HTR-8/SVneo (cell line): ENCODE measurements at regions not wholly inside any gene's neighbourhood (a gene's known extent, or its start where the extent isn't known, plus 50 kb on each side); places are given as distances from the start of the nearest gene placed in this dataset.
A peak's percentile ranks its signal among the peaks of the same experiment; 100 is the strongest.
"Not testable (repeated sequence)": the region's sequence is repeated elsewhere in the genome, so short reads cannot be mapped to it uniquely, and the experiment has no call there.

Source experiments
- DNase-seq: peaks from one replicate; pipeline ENCODE4 v3.0.0; 2011; ENCODE audit warnings: low spot score, mixed read lengths; ENCODE audit not compliant: insufficient read length
- FAIRE-seq: peaks from 2 replicates; lab custom pipeline; 2011; peaks lifted over from hg19 to GRCh38; lab: Jason Lieb, UNC

DNA sequence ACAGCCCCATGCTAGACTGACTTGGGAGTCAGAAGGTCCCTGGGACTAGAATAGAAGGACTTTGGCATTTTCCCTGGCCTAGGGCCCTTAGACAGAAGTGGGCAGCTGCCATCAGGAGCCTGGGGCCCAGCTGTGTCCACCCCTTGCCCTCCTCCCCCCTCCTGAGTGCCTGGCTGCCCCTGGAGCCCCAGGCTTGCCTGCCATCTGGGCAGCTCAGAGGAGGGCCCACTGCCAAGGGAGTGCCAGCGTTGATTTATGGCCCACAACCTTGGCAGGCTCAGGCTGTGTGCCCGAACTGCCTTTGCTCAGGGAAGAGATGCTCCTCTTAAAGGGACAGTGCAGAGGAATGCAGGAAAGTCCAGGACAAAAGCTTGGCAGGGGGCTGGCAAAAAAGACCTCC lies 439.1 kb downstream of the SPATA31A7 start:
- not testable (repeated sequence) for FAIRE-seq, DNase-seq

DNA sequence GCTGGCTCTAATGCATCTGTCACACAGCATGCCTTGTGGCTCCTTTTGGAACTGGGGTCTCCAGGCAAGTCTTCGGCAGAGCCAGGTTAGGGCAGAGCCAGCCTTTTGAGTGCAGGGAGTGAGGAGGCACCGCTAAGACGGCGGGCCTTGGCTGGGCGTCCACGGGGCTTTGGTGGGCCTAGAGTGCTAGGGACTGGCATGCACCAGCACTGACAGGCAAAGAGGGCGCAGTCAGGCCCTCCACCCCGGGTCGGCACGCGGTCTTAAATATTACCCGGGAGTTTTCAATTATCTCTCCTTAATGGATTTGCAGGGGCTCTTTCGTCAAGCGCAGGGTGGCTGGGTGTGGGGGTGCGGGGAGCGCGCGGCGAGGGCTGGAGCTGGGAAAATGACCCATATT lies 444.4 kb downstream of the SPATA31A7 start:
- no peak for DNase-seq
- FAIRE-seq = no peak

DNA sequence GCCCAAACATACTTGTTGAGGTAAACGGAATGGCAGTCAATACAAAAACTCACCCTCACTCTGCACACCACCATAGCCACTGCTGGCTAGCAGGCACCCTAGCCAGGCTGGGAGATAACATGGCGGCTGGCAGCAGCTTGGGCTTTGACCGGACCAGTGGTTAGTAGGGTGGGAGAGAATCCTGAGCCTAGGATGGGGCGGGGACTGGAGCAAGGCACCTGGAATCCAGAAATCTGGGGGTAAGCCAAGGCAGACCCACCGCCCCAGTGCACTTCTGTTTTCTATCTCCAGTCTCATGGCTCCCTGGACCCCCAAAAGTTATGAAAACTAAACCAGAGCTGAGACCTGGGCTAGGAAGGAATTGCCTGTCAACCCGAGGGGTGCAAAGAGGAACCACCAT lies 474.4 kb downstream of the SPATA31A7 start:
- not testable (repeated sequence) for FAIRE-seq, DNase-seq

DNA sequence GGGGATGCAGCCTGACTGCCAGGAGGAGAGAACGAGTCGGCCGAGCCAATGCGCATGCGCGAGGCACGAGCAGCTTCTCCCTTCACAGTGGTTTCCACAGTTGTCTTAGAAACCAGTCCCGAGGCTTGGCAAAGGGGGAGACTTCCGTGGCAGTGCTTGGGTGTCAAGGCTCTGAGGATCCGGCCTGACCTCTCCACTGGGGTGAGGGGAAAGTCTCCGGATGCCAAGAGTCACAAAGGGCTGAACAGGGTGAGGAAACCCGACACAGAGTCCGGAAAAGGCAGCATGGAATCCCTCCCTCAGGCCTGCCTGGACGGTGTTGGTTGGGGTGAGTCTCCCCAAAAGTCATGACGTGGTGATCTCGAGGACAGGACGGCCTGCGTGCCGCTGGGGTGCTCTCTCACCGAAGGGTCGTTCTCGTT lies 475.5 kb downstream of the SPATA31A7 start:
- FAIRE-seq (no peak), DNase-seq (no peak)

DNA sequence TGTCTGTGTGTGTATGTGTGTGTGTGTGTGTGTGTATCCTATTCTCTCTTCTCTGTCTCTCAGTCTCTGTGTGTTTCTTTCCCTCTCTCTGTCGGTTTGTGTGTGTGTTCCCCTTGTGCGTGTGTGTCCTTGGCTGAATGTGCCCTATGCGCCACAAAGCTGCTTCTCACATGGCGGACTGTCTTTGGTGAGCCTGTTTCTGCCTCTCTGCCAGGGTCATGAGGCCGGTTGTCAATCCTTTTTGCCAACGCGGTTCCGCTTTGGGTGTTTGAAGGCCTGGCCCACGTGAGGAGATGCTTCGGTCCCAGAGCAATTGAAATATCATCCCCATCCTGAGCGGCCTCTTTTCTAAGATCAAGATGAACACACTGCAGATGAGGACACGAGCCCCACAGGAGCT lies 476.0 kb downstream of the SPATA31A7 start:
- DNase-seq = no peak
- FAIRE-seq = no peak

DNA sequence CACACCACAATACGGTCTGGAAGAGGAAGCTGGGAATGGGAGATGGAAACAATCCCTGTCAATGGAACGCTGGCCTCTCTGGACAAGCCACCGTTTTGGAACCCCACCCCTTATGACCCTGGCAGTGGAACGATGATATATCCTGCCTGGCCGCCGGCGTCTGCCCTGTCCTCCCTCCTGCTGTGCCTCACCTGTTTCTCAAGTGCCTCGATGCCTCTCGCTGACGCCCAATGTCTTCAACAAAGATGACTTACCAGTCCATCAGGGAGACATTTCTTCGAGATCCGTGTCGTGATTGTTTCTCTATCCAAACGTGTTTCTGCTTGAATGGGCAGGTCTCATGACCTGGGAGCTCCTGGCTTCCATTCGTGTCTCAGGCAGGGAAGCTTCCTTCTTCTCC lies 476.5 kb downstream of the SPATA31A7 start:
- DNase-seq (no peak), FAIRE-seq (no peak)

DNA sequence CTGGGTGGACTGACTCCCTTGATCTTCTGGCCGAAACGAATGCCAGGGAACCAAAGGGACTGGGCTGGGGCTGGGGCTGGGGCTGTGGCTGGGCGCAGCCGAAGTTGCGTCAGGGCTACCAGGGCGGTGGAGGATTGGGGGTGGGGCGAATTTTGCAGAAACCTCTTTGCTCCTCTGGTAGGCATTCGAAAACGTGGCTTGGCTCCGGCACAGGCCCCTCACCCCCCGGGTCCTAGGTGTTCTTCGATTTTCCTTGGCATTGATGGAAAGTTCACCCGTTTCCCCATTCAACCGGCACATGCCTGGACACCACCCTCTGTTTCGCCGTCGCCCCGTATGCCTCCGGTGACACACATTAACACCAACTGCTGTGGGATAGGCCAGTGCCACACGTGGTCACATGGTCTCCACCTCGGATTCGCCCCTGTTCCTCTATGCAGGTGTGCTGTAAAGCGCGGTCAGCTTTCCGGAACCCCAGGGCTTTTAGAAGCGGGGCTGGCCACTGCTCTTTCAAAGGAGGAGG lies 477.1 kb downstream of the SPATA31A7 start:
- DNase-seq (no peak), FAIRE-seq (no peak)

DNA sequence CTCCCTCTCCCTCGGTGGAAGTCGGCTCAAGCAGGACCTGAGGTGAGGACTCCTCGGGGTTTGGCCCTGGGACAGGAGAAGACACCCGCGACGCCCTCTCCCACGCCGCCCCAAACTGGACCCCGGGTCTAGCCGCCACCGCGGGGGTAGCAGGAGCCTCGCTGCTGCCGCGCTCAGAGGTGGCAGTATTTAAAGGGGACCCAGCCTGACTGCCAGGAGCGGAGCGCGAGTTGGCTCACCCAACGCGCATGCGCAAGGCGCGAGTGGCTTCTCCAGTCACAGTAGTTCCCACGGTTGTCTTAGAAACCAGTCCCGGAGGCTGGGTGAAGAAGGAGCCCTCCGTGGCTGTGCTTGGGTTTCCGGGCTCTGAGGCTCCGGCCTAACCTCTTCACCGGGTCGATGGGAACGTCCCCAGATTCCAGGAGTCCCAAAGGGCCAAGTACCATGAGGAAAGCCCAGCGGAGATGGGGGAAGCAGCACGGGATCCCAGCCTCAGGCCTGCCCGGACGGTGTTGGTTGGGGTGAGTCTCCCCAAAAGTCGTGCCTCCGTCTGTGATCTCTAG lies 477.8 kb downstream of the SPATA31A7 start:
- DNase-seq (no peak), FAIRE-seq (no peak)

DNA sequence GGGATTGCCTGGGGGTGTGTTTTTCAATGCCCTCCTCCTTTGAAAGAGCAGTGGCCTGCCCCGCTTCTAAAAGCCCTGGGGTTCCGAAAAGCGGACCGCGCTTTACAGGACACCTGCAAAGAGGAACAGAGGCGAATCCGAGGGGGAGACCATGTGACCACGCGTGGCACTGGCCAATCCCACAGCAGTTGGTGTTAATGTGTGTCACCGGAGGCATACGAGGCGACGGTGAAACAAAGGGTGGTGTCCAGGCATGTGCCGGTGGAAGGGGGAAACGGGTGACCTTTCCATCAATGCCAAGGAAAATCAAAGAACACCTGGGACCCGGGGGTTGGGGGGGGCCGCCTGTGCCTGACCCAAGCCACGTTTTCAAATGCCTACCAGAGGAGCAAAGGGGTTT lies 478.4 kb downstream of the SPATA31A7 start:
- peak; percentile 96 for FAIRE-seq
- not testable (repeated sequence) for DNase-seq

DNA sequence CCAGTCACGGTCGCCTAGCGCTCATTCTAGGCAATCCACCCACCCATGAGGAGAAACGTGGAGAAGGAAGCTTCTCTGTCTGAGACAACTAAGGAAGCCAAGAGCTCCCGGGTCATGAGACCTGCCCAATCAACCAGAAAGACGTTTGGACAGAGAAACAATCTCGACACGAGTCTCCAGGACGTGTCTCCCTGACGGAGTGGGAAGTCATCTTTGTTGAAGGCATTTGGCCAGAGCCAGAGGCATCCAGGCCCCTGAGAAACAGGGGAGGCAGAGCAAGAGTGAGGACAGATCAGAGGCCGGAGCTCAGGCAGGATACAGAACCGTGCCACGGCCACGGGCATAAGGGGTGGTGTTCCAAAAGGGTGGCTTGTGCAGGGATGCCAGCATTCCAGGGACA lies 479.0 kb downstream of the SPATA31A7 start:
- FAIRE-seq (no peak), DNase-seq (no peak)

DNA sequence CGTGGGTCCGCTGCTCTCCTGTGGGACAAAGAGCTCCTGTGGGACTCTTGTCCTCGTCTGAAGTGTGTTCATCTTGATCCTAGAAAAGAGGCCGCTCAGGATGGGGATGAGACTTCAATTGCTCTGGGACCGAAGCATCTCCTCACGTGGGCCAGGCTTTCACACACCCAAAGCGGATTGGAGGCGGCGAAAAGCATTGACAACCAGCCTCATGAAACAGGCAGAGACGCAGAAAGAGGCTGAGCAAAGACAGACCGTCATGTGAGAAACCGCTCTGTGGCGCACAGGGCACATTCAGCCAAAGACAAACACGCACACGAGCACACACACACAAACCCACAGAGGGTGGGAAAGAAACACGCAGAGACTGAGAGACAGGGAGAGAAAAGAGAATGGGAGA lies 479.5 kb downstream of the SPATA31A7 start:
- no peak for FAIRE-seq
- no peak for DNase-seq

DNA sequence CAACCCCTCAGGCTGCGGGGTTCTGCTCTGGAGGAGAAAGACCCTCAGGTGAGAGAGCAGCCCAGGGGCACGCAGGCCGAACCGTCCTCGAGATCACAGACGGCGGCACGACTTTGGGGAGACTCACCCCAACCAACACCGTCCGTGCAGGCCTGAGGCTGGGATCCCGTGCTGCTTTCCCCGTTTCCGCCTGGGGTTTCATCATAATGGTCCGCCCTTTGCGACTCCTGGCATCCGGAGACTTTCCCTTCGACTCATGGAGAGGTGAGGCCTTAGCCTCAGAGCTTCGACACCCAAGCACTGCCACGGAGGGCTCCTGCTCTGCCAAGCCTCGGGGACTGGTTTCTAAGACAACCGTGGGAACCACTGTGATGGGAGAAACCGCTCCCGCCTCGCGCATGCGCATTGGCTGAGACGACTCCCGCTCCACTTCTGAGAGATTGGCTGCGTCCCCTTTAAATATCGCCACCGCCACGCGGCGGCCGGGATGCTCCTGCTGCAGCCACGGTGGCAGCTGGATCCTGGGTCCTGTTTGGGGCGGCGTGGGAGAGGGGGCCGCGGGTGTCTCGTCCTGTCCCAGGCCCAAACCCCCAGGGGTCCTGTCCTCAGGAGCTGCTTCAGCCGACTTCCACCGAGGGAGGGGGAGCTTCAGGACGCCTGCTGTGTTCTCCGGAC lies 480.1 kb downstream of the SPATA31A7 start:
- not testable (repeated sequence) for DNase-seq
- peak; percentile 92 for FAIRE-seq

DNA sequence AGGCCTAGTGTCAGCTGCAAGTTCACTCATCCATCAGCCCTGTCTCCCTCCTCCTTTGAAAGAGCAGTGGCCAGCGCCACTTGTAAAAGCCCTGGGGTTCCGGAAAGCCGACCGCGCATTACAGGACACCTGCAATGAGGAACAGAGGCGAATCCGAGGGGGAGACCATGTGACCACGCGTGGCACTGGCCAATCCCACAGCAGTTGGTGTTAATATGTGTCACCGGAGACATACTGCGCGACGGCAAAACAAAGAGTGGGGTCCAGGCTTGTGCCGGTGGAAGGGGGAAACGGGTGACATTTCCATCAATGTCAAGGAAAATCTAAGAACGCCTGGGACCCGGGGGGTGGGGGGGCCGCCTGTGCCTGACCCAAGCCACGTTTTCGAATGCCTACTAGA lies 480.8 kb downstream of the SPATA31A7 start:
- FAIRE-seq (peak; percentile 16), DNase-seq (no peak)

DNA sequence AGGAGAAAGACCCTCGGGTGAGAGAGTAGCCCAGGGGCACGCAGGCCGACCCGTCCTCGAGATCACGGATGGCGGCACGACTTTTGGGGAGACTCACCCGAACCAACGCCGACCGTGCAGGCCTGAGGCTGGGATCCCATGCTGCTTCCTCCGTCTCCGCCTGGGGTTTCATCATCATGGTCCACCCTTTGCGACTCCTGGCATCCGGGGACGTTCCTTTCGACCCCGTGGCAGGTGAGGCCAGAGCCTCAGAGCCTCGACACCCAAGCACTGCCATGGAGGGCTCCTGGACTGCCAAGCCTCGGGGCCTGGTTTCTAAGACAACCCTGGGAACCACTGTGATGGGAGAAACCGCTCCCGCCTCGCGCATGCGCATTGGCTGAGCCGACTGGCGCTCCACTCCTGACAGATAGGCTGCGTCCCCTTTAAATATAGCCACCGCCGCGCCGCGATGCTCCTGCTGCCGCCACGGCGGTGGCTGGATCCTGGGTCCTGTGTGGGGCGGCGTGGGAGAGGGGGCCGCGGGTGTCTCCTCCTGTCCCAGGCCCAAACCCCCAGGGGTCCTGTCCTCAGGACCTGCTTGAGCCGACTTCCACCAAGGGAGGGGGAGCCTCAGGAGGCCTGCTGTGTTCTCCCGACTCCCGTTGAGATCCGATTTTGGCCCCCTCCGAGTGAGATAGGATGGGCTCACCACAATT lies 481.6 kb downstream of the SPATA31A7 start:
- no peak for FAIRE-seq

DNA sequence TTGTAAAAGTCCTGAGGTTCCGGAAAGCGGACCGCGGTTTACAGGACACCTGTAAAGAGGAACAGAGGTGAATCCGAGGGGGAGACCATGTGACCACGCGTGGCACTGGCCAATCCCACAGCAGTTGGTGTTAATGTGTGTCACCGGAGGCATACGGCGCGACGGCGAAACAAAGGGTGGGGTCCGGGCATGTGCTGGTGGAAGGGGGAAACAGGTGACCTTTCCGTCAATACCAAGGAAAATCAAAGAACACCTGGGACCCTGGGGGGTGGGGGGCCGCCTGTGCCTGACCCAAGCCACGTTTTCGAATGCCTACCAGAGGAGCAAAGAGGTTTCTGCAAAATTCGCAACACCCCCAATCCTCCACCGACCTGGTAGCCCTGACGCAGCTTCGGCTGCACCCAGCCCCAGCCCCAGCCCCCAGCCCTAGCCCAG lies 482.3 kb downstream of the SPATA31A7 start:
- FAIRE-seq, DNase-seq: not testable (repeated sequence)

More for the DNA sequence above, 481.6 kb downstream of the SPATA31A7 start:
- no peak for DNase-seq

DNA sequence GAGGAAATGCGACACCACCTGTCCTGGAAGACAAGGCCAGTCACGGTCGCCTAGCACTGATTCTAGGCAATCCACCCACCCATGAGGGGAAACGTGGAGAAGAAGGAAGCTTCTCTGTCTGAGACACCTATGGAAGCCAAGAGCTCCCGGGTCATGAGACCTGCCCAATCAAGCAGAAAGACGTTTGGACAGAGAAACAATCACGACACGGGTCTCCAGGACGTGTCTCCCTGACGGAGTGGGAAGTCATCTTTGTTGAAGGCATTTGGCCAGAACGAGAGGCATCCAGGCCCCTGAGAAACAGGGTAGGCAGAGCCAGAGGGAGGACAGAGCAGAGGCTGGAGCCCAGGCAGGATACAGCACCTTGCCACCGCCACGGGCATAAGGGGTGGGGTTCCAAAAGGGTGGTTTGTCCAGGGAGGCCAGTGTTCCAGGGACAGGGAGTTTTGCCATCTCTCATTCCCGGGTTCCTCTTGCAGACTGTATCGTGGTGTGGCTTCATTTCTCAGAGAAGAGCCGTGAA lies 482.9 kb downstream of the SPATA31A7 start:
- FAIRE-seq, DNase-seq: not testable (repeated sequence)

DNA sequence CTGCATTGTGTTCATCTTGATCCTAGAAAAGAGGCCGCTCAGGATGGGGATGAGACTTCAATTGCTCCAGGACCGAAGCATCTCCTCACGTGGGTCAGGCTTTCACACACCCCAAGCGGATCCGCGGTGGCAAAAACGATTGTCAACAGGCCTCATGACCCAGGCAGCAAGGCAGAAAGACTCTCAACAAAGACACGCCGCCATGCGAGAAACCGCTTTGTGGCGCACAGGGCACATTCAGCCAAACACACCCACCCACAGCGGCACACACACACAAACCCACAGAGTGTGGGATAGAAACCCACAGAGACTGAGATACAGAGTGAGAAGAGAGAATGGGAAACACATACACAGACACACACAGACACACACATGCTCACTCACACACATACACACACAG lies 483.4 kb downstream of the SPATA31A7 start:
- FAIRE-seq = no peak
- no peak for DNase-seq

DNA sequence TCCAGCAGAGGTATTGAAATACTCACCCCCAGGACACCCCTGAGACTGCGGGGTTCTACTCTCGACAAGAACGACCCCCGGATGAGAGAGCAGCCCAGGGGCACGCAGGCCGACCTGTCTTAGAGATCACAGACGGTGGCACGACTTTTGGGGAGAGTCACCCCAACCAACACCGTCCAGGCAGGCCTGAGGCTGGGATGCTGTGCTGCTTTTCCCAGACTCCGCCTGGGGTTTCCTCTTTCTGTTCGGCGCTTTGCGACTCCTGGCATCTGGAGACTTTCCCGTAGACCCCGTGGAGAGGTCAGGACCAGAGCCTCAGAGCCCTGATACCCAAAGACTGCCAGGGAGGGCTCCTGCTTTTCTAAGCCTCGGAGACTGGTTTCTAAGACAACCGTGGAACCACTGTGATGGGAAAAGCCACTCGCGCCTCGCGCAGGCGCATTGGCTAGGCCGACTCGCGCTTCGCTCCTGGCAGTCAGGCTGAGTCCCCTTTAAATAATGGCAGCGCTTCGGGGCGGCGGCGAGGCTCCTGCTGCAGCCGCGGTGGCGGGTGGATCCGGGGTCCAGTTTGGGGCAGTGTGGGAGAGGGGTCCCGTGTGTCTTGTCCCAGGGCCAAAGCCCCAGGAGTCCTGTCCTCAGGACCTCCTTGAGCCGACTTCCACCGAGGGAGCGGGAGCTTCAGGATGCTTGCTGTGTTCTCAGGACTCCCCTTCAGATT lies 484.0 kb downstream of the SPATA31A7 start:
- no peak for DNase-seq
- FAIRE-seq = no peak

DNA sequence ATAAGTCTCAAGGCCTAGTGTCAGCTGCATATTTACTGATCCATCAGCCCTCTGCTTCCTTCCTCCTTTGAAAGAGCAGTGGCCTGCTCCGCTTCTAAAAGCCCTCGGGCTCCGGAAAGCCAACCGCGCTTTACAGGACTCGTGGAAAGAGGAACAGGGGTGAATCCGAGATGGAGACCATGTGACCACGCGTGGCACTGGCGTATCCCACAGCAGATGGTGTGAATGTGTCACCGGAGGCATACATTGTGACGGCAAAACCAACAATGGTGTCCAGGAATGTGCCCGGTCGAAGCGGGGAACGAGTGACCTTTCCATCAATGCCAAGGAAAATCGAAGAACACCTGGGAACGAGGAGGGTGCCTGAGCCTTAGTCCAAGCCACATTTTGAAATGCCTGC lies 484.6 kb downstream of the SPATA31A7 start:
- FAIRE-seq (no peak), DNase-seq (no peak)

DNA sequence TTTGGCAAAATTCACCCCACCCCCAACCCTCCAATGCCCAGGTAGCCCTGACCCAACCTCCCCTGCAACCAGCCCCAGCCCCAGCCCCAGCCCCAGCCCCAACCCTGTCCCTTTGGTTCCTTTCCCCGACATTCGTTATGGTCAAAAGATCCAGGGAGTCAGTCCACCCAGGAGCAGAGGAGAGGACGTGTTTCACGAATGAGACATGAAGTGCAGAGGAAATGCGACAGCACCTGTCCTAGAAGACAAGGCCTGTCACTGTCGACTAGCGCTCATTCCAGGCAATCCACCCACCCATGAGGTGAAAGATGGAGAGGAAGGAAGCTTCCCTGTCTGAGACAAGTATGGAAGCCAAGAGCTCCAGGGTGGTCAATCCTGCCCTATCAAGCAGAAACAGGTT lies 485.0 kb downstream of the SPATA31A7 start:
- no peak for DNase-seq
- FAIRE-seq = no peak
